HUES6 (cell line): ENCODE measurements at regions not wholly inside any gene's neighbourhood (a gene's known extent, or its start where the extent isn't known, plus 50 kb on each side); places are given as distances from the start of the nearest gene placed in this dataset.
"Not testable (repeated sequence)": the region's sequence is repeated elsewhere in the genome, so short reads cannot be mapped to it uniquely, and the experiment has no call there.

Source experiments
- H3K27ac ChIP-seq: 2 replicates; pipeline ENCODE4 v1.7.0; 2013; ENCODE audit warnings: low read depth, mild to moderate bottlenecking, low read length, inconsistent platforms
- H3K27me3 ChIP-seq: 2 replicates; pipeline ENCODE4 v1.6.1; 2013; ENCODE audit warnings: low read length; ENCODE audit not compliant: control insufficient read depth, insufficient read depth
- H3K36me3 ChIP-seq: 2 replicates; pipeline ENCODE4 v1.6.1; 2013; ENCODE audit warnings: low read length; ENCODE audit not compliant: control insufficient read depth, insufficient read depth
- H3K4me1 ChIP-seq: 2 replicates; pipeline ENCODE4 v1.6.1; 2013; ENCODE audit warnings: low read length; ENCODE audit not compliant: control insufficient read depth, insufficient read depth
- H3K4me3 ChIP-seq: 2 replicates; pipeline ENCODE4 v1.5.1; 2013; ENCODE audit warnings: low read depth, low read length
- H3K9ac ChIP-seq: one replicate; pipeline ENCODE4 v1.6.1; 2013; ENCODE audit warnings: mild to moderate bottlenecking, low read length
- H3K9me3 ChIP-seq: 2 replicates; pipeline ENCODE4 v1.6.1; 2013; ENCODE audit warnings: low read depth, low read length; ENCODE audit not compliant: control insufficient read depth, insufficient read depth

GRCh38 chr4:127469959-127470809, 162.6 kb upstream of the INTU start:
- no peak overlapping the region for H3K9ac ChIP-seq

DNA sequence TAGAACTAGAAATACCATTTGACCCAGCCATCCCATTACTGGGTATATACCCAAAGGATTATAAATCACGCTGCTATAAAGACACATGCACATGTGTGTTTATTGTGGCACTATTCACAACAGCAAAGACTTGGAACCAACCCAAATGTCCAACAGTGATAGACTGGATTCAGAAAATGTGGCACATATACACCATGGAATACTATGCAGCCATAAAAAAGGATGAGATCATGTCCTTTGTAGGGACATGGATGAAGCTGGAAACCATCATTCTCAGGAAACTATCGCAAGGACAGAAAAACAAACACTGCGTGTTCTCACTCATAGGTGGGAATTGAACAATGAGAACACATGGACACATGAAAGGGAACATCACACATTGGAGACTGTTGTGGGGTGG, 154.5 kb upstream of the INTU start:
- not testable (repeated sequence) for H3K4me1 ChIP-seq, H3K9me3 ChIP-seq

More at GRCh38 chr4:127469959-127470809, 162.6 kb upstream of the INTU start:
- Histone ChIP-seq H3K4me3 (no peak overlapping the region), H3K36me3 (no peaks in the 10 kb centered on the region), H3K27me3 (no peaks in the 10 kb centered on the region), H3K4me1 (no peaks in the 10 kb centered on the region), H3K9me3 (peaks cover 10% of the 10 kb centered on the region), H3K27ac (no peak overlapping the region)

DNA sequence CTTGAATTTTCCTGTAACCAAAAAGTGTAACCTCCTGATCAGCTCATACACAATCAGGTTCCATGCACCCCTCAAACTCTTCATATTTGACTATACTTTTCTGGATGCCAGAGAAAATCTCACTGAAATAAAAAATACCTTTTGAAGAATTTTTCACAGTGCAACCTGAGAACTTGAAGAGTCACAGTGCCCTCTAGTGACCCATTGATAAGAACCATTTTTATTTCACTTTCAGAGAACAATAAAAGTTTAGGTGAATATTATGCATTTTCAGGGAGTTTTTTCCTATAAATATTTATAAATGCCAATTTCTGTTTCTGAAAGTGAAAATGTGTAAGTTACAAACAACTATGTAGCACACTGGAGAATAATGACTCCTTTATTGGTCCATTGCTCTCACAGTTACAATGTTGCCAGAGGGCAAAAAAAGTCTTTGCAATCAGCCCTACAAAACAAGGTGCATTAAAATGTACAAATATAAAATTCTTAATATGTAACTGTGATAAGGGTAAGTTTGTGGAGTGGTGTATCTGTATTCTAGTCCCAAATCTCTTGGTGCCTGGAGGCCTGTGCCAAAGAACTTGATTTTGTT, 153.6 kb upstream of the INTU start:
- Histone ChIP-seq H3K27ac (no peak overlapping the region), H3K4me1 (no peaks in the 10 kb centered on the region), H3K27me3 (no peaks in the 10 kb centered on the region), H3K9me3 (no peaks in the 10 kb centered on the region), H3K36me3 (no peaks in the 10 kb centered on the region), H3K4me3 (no peak overlapping the region), H3K9ac (no peak overlapping the region)

More for the DNA sequence above, 154.5 kb upstream of the INTU start:
- H3K36me3 ChIP-seq, H3K27ac ChIP-seq, H3K27me3 ChIP-seq, H3K4me3 ChIP-seq, H3K9ac ChIP-seq: not testable (repeated sequence)

DNA sequence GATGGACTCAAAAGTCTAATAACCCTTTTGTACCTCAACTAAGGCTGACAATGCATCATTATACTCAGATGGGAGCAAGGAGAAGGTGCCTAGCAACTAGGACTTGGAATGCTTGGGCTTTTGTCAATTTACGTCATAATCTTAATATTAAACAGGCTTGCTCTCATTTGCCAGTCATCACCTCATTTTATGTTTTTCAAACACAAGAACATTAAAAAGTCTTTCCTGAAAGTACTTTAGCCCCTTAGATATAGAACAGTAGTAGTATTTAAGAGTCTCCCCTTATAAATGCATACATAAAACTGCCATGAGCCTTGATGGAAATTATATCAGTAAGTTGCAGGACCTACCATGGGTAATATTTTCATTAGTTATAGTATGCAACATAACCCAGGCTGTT, 150.7 kb upstream of the INTU start:
- Histone ChIP-seq H3K27ac (no peak overlapping the region), H3K4me3 (no peak overlapping the region), H3K9me3 (no peaks in the 10 kb centered on the region), H3K9ac (no peak overlapping the region), H3K4me1 (peaks cover 7% of the 10 kb centered on the region), H3K27me3 (no peaks in the 10 kb centered on the region), H3K36me3 (no peaks in the 10 kb centered on the region)

DNA sequence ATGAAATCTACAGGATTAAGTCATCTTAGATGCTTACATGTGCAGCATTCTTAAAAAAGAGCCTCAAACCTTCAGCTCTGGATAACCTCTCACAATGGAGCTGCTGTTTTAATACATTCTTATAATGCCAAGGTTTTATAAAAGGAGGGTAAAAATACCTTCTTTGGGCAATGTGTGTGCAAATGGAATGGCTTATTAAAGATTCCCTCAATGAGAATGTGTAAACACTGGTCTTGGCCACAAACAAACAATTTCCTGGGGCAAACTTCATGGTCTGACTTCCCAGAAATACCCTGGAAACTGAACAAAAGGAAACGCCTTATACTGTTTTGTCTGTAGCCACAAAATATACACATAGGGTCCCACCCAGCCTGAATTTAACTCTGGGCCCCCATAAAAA, 148.6 kb upstream of the INTU start:
- H3K9ac ChIP-seq, result no peak overlapping the region
- H3K27ac ChIP-seq, result no peak overlapping the region
- peaks cover 13% of the 10 kb centered on the region for H3K4me1 ChIP-seq
- H3K36me3 ChIP-seq, result no peaks in the 10 kb centered on the region
- no peaks in the 10 kb centered on the region for H3K27me3 ChIP-seq
- H3K4me3 ChIP-seq, result no peak overlapping the region
- no peaks in the 10 kb centered on the region for H3K9me3 ChIP-seq

DNA sequence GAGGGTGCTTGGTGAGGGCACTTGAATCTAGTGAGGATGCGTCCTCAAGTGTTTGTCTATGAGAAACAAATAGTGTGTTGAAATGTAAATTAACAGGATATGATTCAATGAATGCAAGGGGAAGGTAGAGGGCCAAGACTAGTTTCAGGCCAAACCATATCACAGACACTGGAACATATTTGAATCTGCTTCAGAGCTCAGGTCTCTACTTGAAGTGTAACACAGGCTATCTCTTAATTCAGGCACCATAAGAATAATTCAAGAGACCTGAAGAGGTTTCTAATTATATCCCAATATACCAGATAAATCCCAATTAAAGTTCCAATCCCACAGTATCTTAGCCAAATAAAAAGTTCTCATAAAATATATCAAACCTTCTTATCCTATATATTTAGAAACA, 146.5 kb upstream of the INTU start:
- no peaks in the 10 kb centered on the region for H3K9me3 ChIP-seq
- peaks cover 13% of the 10 kb centered on the region for H3K4me1 ChIP-seq
- no peak overlapping the region for H3K4me3 ChIP-seq
- H3K9ac ChIP-seq, result no peak overlapping the region
- no peaks in the 10 kb centered on the region for H3K27me3 ChIP-seq
- H3K27ac ChIP-seq, result no peak overlapping the region
- no peaks in the 10 kb centered on the region for H3K36me3 ChIP-seq

- Histone ChIP-seq H3K9ac (no peak overlapping the region), H3K27ac (no peak overlapping the region), H3K36me3 (no peaks in the 10 kb centered on the region), H3K27me3 (no peaks in the 10 kb centered on the region), H3K4me3 (no peak overlapping the region), H3K9me3 (no peaks in the 10 kb centered on the region), H3K4me1 (peaks cover 6% of the 10 kb centered on the region; the same call in 1 of the 2 replicates)
Observed at GRCh38 chr4:127491571-127491970, 141.2 kb upstream of the INTU start.

- H3K36me3 ChIP-seq, H3K9me3 ChIP-seq, H3K4me3 ChIP-seq, H3K4me1 ChIP-seq, H3K27me3 ChIP-seq, H3K9ac ChIP-seq, H3K27ac ChIP-seq: not testable (repeated sequence)
Observed at GRCh38 chr4:127496875-127497274, 135.9 kb upstream of the INTU start.

GRCh38 chr4:127498366-127498765, 134.4 kb upstream of the INTU start:
- Histone ChIP-seq H3K9me3 (peaks cover 4% of the 10 kb centered on the region; the same call in 1 of the 2 replicates), H3K4me1 (peaks cover 11% of the 10 kb centered on the region; the same call in 1 of the 2 replicates), H3K27me3 (no peaks in the 10 kb centered on the region), H3K9ac (no peak overlapping the region), H3K4me3 (no peak overlapping the region), H3K27ac (no peak overlapping the region), H3K36me3 (no peaks in the 10 kb centered on the region)

DNA sequence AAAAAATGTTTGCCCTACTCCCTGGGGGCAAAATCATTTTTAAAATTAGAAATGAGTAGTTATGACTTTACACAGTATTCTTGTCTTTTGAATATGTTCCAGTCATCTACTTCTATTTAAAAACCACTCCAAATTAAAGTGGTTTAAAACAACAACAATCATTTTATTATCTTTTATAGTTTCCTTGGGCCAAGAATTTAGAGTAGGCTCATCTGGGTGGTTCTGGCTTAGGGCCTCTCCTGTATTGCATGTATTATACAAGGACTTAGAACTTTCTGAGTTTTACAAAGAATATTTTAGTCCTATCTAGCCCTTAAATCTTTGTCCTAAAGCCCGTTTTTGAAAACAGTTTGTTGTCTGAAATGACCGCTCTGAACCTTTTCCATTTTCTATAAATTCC, 132.5 kb upstream of the INTU start:
- peaks cover 12% of the 10 kb centered on the region; the same call in 1 of the 2 replicates for H3K4me1 ChIP-seq

DNA sequence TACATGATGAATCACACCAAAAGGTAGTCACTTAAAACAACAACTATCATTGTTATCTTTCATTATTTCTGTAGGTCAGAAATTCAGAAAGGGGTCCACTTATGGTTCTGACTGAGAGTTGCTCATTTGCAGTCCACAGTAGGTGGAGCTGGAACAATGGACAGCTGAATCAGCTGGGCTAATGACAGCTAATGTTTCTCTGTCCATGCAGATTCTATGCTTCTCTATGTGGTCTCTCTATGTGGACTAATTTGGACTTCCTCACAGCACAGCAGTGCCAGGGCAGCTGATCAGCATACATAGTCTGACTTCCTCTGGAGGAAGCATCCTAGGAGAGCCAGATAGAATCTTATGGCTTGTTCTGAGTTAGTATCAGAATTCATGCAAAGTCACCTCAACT, 131.7 kb upstream of the INTU start:
- no peak overlapping the region for H3K4me3 ChIP-seq
- H3K27me3 ChIP-seq, result no peaks in the 10 kb centered on the region
- peaks cover 12% of the 10 kb centered on the region; the same call in 1 of the 2 replicates for H3K4me1 ChIP-seq
- H3K9me3 ChIP-seq, result peaks cover 4% of the 10 kb centered on the region; the same call in 1 of the 2 replicates
- H3K36me3 ChIP-seq, result no peaks in the 10 kb centered on the region
- no peak overlapping the region for H3K27ac ChIP-seq
- H3K9ac ChIP-seq, result no peak overlapping the region

More for the DNA sequence above, 132.5 kb upstream of the INTU start:
- peaks cover 4% of the 10 kb centered on the region; the same call in 1 of the 2 replicates for H3K9me3 ChIP-seq
- no peaks in the 10 kb centered on the region for H3K36me3 ChIP-seq
- no peak overlapping the region for H3K27ac ChIP-seq
- H3K27me3 ChIP-seq, result no peaks in the 10 kb centered on the region
- H3K4me3 ChIP-seq, result no peak overlapping the region
- H3K9ac ChIP-seq, result no peak overlapping the region
